GM18517 (cell line): ENCODE measurements at regions not wholly inside any gene's neighbourhood (a gene's known extent, or its start where the extent isn't known, plus 50 kb on each side); places are given as distances from the start of the nearest gene placed in this dataset.
A peak's percentile ranks its signal among the peaks of the same experiment; 100 is the strongest.
"Not testable (repeated sequence)": the region's sequence is repeated elsewhere in the genome, so short reads cannot be mapped to it uniquely, and the experiment has no call there.

Experiments used
- ATAC-seq: cut with Tn5 transposase; IDR thresholded peaks from one replicate; pipeline ENCODE4 v1.9.1; 2021; ENCODE audit warnings: mild to moderate bottlenecking, moderate library complexity; ENCODE audit not compliant: unreplicated experiment

DNA sequence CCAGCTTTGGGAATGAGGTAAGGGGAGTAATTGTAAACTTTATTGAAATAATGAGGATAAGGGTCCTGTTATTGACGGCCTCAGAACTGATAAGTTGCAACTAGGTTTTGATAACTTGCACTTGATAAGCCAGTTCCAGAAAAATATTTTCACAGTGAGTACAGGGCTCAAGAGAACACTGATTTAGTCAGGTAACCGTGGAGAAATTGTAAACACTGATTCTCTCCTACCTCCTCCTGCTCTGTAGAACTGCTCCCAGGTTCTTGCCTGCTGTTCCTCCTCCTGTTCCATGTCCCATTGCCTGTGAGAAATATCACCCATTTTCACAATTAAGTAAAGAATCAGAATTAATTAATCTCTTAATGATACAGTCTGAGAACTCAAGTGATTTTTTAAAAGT lies 55.0 kb upstream of the CXXC4 start:
- ATAC-seq: no peak

DNA sequence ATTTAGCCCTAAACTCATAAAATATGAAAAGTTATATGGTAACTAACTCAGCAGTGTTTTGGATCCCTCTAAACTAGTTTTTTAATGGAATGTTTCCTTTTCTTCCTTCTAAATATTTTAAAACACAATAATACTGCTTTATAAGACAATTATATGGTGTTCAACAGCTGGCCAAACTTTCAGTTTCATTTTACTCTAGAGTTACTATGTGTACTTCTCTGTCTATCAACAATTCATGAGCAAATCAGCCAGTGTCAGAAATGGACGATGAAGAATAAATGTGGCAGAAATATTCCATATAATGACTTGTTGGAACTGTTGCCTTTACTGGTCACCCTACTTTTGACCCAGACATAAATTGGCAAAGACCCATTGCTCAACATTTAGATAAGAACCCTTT lies 64.8 kb upstream of the CXXC4 start:
- ATAC-seq: peak; percentile 70

DNA sequence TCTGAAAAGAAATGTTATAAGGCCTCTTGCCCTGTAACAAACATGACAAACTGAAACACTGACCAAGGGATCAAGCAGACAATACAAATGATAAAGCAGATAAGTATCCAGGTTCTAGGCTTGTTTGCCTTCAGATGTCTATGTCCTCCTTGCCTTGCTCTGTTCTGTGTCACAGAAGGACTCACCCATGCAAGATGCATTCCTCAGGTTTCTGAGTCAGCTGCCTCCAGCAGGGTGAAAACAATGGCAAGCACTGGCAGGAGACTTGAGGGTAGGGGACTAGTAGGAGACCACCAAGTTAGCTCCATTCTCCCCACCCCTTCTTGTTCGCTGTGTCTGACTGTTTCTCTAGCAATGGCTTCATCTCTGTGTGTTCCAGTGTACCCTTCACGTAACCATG lies 76.6 kb upstream of the CXXC4 start:
- no peak for ATAC-seq

DNA sequence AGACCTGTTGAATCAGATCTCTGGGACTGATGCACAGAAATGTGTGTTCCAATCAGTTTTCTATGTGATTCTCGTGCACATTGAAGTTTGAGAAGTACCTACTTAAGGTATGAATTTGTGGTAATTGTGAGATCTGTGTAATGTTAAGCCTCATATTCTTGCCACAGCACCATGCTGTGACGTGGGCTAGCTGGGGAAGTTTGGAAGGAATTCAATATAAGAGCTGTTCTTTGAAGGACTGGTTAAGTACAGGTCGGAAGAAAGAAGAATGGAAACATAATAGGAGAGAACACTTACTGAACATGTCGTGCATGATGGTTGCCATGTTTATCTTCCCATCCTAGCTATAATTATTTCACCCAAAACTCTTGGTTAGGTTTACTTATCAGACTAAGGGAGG lies 79.7 kb upstream of the CXXC4 start:
- ATAC-seq: no peak

DNA sequence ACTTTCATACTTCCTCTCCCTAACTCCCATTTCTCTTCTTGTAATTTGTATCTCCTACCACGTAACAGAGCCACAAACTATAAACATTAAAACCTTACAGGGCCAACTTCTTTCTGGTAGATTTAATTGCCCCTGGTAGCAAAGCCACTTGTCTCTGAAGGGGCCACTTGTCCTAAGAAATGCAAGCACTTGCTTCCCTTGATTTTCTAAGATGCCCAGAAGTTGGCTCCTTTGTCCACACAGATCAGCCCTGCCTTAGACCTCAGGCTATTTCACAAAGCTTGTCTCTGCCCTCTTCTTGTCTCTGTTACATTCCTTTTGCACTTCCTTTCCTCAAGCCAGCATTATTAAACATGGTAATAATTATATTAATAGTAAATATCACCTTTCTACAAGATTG lies 80.6 kb upstream of the CXXC4 start:
- ATAC-seq: no peak

DNA sequence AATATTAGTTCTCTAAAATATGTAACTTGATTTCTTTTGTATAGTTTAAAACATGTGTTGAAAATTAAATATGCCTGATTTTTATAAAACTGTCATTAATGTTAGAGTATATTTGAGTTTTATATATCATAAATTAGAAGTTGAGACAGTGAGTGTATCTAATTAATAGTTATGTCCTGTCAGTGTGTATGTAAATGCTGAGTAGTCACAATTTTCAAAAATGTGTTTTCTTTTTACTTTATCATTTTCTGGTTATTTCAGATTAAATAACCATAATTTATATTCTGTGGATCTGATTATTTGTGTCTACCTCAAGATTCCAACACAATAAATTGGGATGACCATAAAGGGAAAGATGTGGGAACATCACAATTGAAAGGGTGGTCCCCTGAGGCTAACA lies 82.7 kb upstream of the CXXC4 start:
- no peak for ATAC-seq

DNA sequence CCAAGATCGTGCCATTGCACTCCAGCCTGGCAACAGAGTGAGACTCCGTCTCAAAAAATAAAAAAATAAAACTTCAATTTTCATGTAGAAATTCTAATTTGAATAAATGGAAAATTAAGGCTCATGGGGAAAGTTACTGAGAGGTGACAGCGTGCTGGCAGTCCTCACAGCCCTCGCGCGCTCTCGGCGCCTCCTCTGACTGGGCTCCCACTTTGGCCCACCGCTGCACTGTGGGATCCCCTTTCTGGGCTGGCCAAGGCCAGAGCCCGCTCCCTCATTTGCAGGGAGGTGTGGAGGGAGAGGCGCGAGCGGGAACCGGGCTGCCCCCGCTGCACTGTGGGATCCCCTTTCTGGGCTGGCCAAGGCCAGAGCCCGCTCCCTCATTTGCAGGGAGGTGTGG lies 86.8 kb upstream of the CXXC4 start:
- not testable (repeated sequence) for ATAC-seq

DNA sequence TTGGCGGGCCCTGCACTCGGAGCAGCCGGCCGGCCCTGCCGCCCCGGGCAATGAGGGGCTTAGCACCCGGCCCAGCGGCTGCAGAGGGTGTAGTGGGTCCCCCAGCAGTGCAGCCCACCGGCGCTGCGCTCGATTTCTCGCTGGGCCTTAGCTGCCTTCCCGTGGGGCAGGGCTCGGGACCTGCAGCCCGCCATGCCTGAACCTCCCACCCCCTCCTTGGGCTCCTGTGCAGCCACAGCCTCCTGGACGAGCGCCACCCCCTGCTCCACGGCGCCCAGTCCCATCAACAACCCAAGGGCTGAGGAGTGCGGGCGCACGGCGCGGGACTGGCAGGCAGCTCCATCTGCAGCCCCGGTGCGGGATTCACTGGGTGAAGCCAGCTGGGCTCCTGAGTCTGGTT lies 87.4 kb upstream of the CXXC4 start:
- not testable (repeated sequence) for ATAC-seq

DNA sequence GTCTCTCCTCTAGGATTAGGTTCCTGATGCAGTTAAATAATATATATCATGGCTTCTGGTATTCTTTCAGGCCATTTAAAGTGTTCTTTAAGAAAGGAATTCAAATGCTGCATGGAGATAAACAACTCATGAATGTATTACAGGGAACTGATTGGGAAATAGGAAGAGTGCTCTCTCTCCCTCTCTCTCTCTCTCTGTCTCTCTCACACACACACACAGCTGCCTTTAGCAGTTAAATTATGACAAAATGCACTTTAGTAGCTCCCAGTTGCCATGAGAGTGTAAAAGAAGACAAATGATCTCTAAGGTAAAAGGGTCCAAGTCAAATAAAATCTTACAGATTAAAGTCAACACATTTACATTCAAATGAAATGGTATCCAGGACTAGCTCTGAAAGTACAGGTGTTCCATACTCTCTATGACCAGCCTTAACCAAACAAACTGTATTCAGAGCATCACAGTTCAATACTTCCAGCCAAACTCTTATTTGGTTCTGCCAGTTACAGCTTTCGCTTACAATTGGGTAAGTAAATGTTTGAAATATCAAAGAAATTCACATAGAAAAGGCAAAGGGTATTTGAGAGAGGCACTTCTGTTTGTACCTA lies 94.7 kb upstream of the CXXC4 start:
- ATAC-seq: no peak

DNA sequence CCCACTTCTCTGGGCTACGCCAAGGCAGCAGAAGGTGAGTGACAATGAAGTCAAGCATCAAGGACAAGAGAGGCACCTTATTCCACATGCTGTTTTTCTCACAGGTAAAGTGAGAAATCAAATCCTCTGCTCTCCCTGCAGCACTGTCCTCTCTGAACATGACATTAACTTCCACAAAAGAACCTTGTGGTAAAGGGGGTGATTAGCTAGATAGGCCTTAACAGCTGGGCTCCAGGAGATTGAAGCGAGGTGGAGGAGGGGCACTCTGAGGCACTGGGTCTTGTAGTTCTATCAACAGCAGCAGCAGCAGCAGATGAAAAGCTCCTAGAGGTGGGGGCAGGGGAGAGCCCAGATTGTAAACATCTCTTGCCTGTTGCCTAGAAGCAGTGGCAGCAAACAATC lies 96.8 kb upstream of the CXXC4 start:
- ATAC-seq: no peak

DNA sequence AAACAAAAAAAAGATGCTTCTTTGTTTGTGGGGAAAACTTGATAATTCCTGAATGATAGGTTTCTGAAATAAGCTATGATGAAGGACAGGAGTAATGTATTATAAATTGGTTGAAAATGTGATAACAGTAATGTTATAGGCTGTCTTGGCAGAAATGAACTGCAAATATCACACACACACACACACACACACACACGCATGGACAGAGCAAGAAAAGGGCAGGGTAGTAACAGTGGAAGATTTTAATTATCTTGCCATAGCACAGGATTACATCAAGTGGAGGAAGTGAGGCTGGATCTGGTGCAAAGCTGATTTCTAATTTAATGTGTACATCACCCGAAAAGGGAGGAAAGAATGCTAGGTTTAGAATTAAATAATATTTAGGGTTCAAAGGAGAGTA lies 97.5 kb upstream of the CXXC4 start:
- ATAC-seq: no peak

DNA sequence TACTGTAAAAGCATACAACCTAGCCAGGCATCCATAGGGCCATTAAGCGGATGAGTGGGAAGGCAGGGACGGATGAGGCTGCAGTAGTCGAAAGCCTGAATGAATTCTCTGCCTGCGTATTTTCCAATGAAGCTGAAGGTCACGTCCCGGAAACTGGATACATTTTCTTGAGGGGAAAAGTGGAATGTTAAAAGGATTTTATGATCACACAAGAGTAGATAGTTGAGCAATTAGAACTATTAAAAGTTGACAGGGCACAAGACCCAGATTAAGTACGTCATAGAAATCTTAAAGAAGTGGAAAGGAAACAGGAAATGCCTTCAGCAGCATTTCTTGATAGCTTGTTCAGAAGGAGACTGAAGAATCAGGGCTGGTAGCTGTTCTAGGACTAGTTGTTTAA lies 98.3 kb upstream of the CXXC4 start:
- ATAC-seq: no peak

DNA sequence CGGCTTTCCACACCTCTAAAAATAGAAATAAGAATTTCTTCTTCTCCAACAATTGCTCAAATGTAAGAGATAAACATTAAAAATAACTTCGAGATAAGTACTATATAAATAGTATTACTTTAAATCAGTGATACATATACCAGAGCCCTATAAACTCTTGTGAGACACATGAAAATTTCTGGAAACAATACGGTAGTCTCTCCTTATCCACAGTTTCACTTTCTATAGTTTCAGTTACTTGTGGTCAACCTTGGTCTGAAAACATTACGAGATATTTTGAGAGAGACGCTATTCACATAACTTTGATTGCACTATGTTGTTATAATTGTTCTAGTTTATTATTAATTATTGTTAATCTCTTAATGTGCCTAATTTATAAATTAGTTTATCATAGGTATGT lies 101.5 kb upstream of the CXXC4 start:
- ATAC-seq: no peak

DNA sequence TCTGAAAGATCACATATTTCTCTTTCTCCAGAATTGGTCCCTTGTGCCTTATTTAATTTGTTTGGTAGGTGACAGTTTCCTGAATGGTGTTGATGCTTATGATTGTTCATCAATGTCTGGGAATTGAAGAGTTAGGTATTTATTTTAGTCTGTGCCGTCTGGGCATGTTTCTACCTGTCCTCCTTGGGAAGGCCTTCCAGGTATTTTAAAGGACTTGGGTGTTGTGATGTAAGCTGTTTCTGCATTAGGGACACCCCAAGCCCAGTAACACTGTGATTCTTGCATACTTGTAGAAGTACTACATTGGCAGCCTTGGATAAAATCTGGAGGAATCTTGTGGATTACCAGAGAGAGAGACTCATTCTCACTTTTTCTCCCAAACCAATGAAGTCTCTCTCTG lies 120.8 kb upstream of the CXXC4 start:
- ATAC-seq: no peak

DNA sequence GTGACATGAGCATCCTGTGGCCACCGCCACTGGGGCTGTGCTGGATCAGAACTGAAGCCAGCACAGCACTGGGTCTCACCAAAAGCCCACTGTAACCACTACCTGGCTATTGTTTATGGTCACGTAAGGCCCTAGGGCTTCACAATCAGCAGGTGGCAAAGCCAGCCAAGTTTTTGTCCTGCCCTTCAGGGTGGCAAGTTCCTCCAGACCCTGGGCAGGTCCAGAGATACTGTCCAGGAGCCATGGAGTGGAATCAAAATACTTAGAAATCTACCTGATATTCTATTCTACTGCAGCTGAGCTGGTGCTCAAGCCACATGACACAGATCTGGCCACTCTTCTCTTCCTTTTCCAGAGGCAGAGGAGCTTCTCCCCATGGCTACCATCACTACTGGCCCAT lies 121.2 kb upstream of the CXXC4 start:
- no peak for ATAC-seq

DNA sequence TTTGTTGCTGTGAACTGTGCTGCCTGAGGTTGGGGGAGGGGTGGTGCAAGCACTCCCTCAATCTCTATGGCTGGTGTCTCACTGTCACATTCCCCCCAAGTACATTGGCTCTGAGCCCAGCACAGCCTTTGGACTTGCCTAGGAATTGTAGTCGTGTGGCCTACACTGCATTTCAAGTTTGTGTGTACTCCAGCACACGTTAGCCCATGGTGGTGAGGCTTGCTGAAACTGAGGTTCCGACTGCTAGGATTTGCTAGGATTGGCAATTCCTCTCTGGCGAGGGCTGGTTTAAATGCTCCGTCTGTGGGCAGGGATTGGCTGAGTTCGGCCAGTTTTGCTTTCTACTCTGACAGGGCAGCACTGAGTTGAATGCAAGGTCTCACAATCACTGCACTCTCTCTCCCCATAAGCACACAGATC lies 121.7 kb upstream of the CXXC4 start:
- ATAC-seq: no peak

DNA sequence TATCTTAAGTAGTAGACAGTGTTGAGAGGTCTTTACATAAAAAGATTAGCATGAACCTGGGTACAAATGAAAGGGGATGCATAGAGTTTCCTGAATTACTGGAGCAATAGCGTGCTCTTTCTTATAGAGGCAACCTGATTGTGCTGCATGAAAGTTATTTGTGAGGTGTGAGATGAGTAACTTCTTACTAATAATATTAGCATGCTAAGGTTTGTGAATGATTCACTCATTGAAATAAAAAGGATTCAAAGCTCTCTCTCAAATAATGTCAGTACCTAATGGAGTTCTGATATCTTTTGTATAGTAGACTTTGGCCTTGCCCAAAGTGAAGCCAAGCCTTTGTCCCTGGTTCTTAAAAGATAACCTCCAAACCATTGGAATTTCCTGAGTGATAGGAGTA lies 131.0 kb upstream of the CXXC4 start:
- no peak for ATAC-seq

DNA sequence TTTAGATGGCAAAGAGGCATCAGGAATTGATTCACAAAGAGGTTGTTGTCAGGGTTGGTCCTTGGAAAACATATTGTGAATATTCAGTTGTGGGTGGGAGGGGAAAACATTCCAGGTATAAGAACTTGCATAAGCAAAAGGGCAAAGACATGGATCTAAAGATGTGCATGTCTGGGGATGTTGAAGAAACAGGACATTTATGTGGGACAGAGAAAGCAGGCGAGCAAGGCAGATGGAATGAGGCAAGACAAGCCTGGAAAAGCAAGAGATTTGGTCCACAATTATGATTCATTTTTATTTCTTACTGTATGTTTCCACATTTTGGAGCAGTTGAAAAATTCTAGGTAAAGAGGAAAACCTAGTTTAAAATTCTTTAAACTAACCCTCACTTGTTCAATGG lies 134.9 kb upstream of the CXXC4 start:
- no peak for ATAC-seq

DNA sequence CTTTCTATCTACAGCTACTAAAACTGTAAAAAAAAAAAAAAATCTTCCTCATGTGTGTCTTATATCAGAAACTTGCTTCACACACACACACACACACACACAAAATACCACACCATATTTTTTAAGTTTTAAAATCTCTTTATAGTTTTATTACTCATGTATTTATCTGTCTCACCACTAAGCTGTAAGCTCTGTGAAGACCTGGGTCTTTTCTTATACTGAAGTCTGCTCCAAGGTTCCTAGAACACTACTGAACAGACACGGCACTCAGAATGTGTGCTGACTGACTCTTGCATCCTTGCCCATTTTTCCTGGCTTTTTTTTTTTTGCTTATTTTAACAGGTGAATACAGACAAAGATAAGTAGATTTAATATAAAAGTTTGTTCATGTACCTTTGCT lies 135.6 kb upstream of the CXXC4 start:
- ATAC-seq: no peak

DNA sequence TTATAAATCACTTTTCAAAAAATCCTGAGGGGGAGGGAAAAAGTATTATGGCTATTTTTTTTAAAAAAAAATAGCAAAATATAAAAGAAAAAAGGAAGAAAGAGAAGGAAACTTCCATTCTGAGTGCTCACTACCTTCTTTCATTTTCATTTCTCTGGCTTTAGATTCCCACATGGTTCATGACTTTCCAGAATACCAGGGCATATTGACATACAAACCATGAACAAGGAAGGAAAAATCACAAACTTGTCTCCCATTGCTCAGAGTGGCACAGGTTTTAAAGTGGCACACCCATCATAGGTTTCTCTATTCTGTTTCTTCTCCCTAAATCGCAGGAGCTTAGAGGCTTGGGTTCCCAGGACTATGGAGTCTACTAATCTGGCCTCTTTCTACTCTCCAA lies 136.3 kb upstream of the CXXC4 start:
- ATAC-seq: no peak

DNA sequence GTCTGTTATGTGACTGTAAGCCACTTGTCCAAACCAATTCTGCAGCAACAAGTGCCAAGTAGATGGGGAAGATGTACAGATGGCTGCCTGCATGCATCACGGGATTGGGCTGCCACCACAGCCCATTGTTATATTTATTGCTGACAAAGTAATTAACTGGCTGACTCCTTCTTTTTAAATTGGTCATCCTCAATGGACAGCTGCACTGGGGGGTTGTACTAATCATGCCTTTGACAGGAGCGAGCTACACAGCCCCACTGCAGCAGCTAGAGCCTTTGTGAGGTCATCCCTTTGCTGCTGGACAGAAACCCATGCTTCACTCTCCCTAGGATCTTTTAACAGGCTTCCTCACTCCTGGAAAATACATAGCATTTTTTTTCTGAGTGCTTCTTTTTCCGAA lies 146.7 kb upstream of the CXXC4 start:
- no peak for ATAC-seq

DNA sequence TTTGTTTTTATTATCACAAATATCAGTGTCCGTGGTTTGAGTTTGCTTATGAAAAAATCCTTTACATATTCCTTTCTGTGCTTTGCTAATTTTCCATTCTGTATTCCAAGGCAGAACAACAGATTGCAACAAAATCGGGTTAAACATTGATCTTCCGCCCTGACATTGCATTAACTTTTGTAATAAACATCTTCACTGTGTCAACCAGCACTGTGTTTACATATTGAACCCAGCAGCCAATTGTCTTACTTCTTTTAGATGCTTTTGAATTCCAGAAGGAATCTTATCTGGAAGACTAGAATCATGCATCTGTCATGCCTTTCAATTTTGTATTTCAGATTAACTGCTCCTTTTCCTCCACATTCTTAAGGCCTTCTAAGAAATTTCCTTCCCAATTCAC lies 147.8 kb upstream of the CXXC4 start:
- no peak for ATAC-seq

DNA sequence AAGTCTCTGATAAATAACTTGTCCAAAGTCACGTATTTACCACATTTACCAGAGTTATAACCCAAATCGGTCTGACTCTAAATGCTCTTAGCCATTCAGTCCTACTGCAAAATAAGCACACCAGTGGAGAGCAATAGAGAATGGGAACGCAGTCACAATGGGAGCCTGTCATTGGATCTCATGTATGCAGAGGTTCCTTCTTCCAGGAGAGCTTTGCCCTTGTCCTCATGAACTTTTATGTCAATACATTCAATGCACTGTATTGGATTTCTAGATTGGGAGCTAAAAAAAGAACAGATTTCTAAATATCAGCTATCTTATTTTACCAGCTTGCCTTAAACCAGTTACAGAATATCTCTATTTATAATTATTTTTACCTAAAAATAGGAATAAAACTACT lies 149.1 kb upstream of the CXXC4 start:
- ATAC-seq: no peak

DNA sequence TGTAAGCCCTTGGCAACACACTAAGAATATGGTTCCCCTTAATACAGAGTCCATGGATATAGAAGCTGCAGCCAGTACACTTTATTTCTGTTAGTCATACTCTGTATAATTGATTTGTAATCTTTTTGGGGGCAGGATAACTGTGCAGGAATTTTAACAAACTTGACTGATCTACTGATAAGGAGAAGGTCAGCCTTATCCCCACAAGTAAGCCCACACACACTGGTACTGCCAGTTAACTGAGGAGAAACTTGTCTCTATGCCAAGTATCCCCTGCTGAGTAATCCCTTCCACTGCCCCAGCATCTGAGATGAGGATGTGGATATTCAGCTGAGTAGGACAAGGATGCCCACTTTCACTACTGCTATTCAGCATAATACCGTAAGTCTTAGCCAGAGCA lies 154.9 kb upstream of the CXXC4 start:
- no peak for ATAC-seq
